Upper lobe of right lung (tissue), 1 donor: ENCODE measurements at regions not wholly inside any gene's neighbourhood (a gene's known extent, or its start where the extent isn't known, plus 50 kb on each side); places are given as distances from the start of the nearest gene placed in this dataset.

Experiments
- ATAC-seq: fragments of 200-7000 bp; cut with Tn5 transposase; one replicate; pipeline ENCODE4 v1.9.1; 2020; ENCODE audit warnings: mild to moderate bottlenecking, moderate library complexity
- DNase-seq: peaks from one replicate; pipeline ENCODE4 v3.0.0-alpha.2; 2020
- H3K27ac ChIP-seq: fragments of 200-600 bp; one replicate; pipeline ENCODE4 v1.8.0; 2022
- H3K27me3 ChIP-seq: fragments of 200-600 bp; one replicate; pipeline ENCODE4 v1.8.0; 2022; ENCODE audit warnings: mild to moderate bottlenecking
- H3K36me3 ChIP-seq: fragments of 200-600 bp; one replicate; pipeline ENCODE4 v1.8.0; 2022
- H3K4me1 ChIP-seq: fragments of 200-600 bp; one replicate; pipeline ENCODE4 v1.8.0; 2022
- H3K4me3 ChIP-seq: fragments of 200-600 bp; one replicate; pipeline ENCODE4 v1.8.0; 2022; ENCODE audit warnings: mild to moderate bottlenecking
- H3K9me3 ChIP-seq: fragments of 200-600 bp; one replicate; pipeline ENCODE4 v1.8.0; 2022
- intact Hi-C: fragments of 100-400 bp; cut with DNase I; formaldehyde crosslinking; loops from one replicate; pipeline ENCODE4 v1.11.0; 2022
- TF ChIP-seq, protein P1 (sequence below): fragments of 200-600 bp; IDR thresholded peaks from one replicate; pipeline ENCODE4 v1.8.0; 2022; ENCODE audit warnings: antibody characterized with exemption
- donor health status: DM: no; HTN: yes; CAD: no; lungs with severe emphysema.

DNA sequence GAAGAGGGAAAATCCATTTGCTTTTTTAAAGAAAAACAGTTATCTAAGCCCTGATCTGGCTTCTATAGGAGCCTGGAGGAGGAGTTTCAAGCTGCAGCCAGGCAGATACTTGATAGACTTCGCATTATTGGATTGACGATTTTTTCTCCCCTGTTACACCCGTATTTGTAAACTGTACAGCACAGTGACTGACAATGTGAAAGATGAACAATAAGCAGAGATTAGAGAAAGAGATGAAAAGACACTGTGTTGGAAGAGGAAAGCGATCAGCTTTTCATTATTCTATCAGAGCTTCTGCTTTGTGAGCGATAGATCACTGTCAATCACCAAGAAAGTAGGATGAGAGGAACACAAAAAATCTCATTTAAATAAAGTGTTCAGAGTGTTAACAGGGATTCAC is 639.2 kb downstream of the TLL1 start:
- Histone ChIP-seq H3K27ac (no peak overlapping the region), H3K27me3 (no peaks in the 10 kb centered on the region), H3K36me3 (no peaks in the 10 kb centered on the region), H3K4me1 (no peaks in the 10 kb centered on the region), H3K9me3 (no peaks in the 10 kb centered on the region), H3K4me3 (no peak overlapping the region)
- intact Hi-C loops: no loop called here
- DNase-seq: no peak
- TF ChIP-seq, protein P1, sequence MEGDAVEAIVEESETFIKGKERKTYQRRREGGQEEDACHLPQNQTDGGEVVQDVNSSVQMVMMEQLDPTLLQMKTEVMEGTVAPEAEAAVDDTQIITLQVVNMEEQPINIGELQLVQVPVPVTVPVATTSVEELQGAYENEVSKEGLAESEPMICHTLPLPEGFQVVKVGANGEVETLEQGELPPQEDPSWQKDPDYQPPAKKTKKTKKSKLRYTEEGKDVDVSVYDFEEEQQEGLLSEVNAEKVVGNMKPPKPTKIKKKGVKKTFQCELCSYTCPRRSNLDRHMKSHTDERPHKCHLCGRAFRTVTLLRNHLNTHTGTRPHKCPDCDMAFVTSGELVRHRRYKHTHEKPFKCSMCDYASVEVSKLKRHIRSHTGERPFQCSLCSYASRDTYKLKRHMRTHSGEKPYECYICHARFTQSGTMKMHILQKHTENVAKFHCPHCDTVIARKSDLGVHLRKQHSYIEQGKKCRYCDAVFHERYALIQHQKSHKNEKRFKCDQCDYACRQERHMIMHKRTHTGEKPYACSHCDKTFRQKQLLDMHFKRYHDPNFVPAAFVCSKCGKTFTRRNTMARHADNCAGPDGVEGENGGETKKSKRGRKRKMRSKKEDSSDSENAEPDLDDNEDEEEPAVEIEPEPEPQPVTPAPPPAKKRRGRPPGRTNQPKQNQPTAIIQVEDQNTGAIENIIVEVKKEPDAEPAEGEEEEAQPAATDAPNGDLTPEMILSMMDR: no peak
- ATAC-seq: no peak

DNA sequence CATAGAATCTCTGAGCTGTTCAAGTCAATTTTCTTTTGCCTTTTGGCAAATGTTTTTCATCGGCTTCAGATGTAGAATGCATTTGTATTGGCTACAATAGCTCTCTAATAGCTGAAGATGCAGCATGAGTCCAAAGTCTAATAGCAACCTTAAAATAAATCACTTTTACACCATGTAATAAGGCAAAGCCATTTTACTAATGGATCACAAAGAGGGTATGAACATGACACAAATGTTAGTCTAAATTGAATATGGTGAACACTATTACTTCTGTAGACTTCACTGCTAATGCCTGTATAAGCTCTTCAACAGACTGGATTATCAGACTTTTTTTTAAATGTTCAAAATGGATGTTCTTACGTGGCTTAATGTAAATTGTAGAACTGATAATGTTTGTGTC is 645.3 kb downstream of the TLL1 start:
- Histone ChIP-seq H3K4me3 (no peak overlapping the region), H3K36me3 (no peaks in the 10 kb centered on the region), H3K4me1 (no peaks in the 10 kb centered on the region), H3K9me3 (no peaks in the 10 kb centered on the region), H3K27ac (no peak overlapping the region), H3K27me3 (no peaks in the 10 kb centered on the region)
- intact Hi-C loops: no loop called here
- DNase-seq (no peak), ATAC-seq (no peak)
- TF ChIP-seq, protein P1: no peak

DNA sequence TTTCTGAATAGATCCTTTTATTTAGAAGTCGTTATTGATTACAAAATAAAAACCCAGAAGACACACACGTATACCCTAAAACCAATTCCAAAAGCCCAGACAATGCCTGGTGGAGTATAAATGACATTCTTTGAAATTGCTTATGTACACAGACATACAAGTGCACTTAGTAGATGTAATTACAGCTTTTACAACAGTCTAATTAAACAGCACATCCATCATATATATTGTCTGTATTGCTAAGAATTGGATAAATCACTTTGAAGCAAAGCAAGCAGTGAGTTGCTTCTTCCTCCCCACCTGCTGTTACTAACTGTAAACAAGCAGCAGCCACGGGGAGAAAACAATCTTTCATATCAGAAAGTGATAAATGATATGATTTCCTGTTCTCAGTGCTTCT is 645.7 kb downstream of the TLL1 start:
- ATAC-seq (no peak), DNase-seq (no peak)
- no peak overlapping the region for H3K4me3 ChIP-seq
- no peaks in the 10 kb centered on the region for H3K9me3 ChIP-seq
- TF ChIP-seq, protein P1: no peak
- H3K36me3 ChIP-seq: no peaks in the 10 kb centered on the region
- H3K27me3 ChIP-seq: no peaks in the 10 kb centered on the region
- H3K27ac ChIP-seq: no peak overlapping the region
- no peaks in the 10 kb centered on the region for H3K4me1 ChIP-seq
- intact Hi-C loops: no loop called here

DNA sequence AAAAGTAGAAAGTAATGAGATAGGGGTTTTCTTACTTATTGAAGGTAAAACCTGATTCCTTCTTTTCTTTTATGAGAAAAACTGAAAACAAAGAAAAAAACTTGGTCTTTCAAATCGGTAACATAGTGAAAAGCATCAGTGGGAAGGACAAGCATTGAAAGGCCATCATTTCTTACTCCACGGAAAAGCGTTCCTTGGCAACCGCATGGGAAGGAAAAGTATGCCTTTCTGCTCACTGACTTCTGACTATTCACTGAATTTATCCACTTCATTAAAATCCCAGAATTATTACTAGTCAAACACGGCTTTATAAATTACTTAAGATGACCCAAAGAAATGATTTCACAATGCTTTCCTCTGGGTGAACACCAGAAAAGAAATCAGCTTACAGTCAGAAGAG is 646.7 kb downstream of the TLL1 start:
- no peak overlapping the region for H3K4me3 ChIP-seq
- H3K27ac ChIP-seq: no peak overlapping the region
- intact Hi-C loops: no loop called here
- H3K27me3 ChIP-seq: no peaks in the 10 kb centered on the region
- TF ChIP-seq, protein P1: no peak
- H3K36me3 ChIP-seq: no peaks in the 10 kb centered on the region
- H3K4me1 ChIP-seq: no peaks in the 10 kb centered on the region
- DNase-seq (no peak), ATAC-seq (no peak)
- H3K9me3 ChIP-seq: no peaks in the 10 kb centered on the region

DNA sequence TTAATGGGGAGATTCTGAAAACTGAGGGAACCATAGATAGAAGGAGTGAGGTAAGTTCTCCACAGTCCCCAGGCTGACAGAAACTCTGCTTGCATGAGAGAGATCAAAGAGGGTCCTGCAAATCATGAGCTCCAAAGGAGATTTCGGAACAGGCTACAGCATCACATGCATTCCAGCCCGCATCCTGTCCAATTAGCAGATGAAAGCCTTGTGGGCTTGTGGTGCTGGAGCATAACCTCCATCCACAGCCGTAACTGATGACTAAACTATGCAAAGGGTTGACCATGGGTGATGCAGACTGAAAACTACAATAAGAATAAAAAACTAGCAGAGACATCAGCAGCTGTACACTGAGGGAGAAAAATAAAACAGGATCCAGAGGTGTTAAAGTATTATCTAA is 654.5 kb downstream of the TLL1 start:
- Histone ChIP-seq H3K9me3 (no peaks in the 10 kb centered on the region), H3K36me3 (no peaks in the 10 kb centered on the region), H3K27me3 (no peaks in the 10 kb centered on the region), H3K4me1 (no peaks in the 10 kb centered on the region), H3K27ac (no peak overlapping the region), H3K4me3 (no peak overlapping the region)
- DNase-seq (no peak), ATAC-seq (no peak)
- TF ChIP-seq, protein P1: no peak
- intact Hi-C loops: no loop called here

DNA sequence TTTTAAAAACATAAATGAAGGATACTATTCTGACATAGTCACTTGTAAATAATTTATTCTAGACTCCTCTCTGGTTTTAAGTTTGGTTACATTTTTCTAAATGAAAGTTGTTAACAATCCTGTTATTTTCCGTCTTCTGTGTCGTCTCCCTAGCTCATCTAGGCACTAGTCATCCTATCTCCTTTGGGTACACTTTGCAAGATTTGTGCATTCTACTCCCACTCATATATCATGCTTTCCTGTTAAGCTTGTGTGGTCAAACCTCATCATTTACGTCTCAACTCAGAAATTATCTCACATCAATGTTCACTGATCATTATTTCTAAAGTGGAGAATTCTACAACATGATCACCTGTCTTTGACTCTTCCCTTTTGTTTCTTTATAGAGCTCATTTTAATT is 658.7 kb downstream of the TLL1 start:
- DNase-seq (no peak), ATAC-seq (no peak)
- intact Hi-C loops: no loop called here
- Histone ChIP-seq H3K27ac (no peak overlapping the region), H3K4me1 (no peaks in the 10 kb centered on the region), H3K27me3 (no peaks in the 10 kb centered on the region), H3K9me3 (no peaks in the 10 kb centered on the region), H3K4me3 (no peak overlapping the region), H3K36me3 (no peaks in the 10 kb centered on the region)
- TF ChIP-seq, protein P1: no peak
